HCT116 (cell line): ENCODE measurements at regions not wholly inside any gene's neighbourhood (a gene's known extent, or its start where the extent isn't known, plus 50 kb on each side); places are given as distances from the start of the nearest gene placed in this dataset.

Source experiments
- ATAC-seq: fragments of 200-7000 bp; cut with Tn5 transposase; 2 replicates; pipeline ENCODE4 v1.9.1; 2020; ENCODE audit warnings: mild to moderate bottlenecking, moderate library complexity
- BruUV-seq: library from RNA; stranded (reverse); fragments of 400-500 nt; replicated peaks from 2 replicates; lab custom pipeline; 2021; lab: Mats Ljungman, UMichigan
- CTCF ChIA-PET: fragments of 300-600 bp; sonication (Branson Sonifier 250); formaldehyde crosslinking; loops from one replicate; lab custom pipeline; 2021; ENCODE audit warnings: antibody characterized with exemption; lab: Charles Lee
- POLR2A ChIA-PET: fragments of 300-600, 350-600 bp; sonication (Branson Sonifier 250); formaldehyde crosslinking; loops from one replicate; lab custom pipeline; 2021; ENCODE audit warnings: antibody characterized with exemption; lab: Charles Lee
- RAD21 ChIA-PET, 2 experiments: fragments of 300-600 bp; sonication (Branson Sonifier 250); formaldehyde crosslinking; loops; one replicate each; lab custom pipeline; 2023; ENCODE audit warnings: low total read pairs in 2 of 2; ENCODE audit not compliant: uncharacterized antibody in 2 of 2, unreplicated experiment in 2 of 2, low non-redundant PET in 1 of 2; lab: Charles Lee
- DNase-seq: peaks from one replicate; pipeline ENCODE4 v3.0.0-alpha.2; 2010; ENCODE audit warnings: low read depth, low spot score
- H2AFZ ChIP-seq: fragments of 200-600 bp; shearing (Covaris generic), sonication (generic); 2 replicates; pipeline ENCODE4 v1.6.1; 2017; ENCODE audit warnings: low read depth, mixed run types, mixed read lengths, antibody characterized with exemption, low read length; ENCODE audit not compliant: poor library complexity, severe bottlenecking
- H3K27ac ChIP-seq: 2 replicates; pipeline ENCODE4 v1.5.1; 2012; ENCODE audit warnings: low read depth, low read length
- H3K27me3 ChIP-seq: fragments of 200-600 bp; sonication (generic); 2 replicates; pipeline ENCODE4 v1.6.1; 2016; ENCODE audit warnings: mixed run types, low read length, mixed read lengths; ENCODE audit not compliant: insufficient read depth
- H3K36me3 ChIP-seq, 2 experiments: fragments of 200-500 bp in 1 of 2; fragments of 200-600 bp in 1 of 2; sonication (Bioruptor generic) in 1 of 2; sonication (generic) in 1 of 2; 2 replicates each; pipeline versions ENCODE4 v1.5.1 to v1.6.1; 2014 to 2016; ENCODE audit warnings: low read length in 2 of 2, inconsistent platforms in 1 of 2, mixed read lengths in 1 of 2, mixed run types in 1 of 2; ENCODE audit not compliant: insufficient read depth in 2 of 2, control insufficient read depth in 1 of 2
- H3K4me1 ChIP-seq, 2 experiments: fragments of 200-600 bp in 1 of 2; sonication (generic) in 1 of 2; 2 replicates each; pipeline versions ENCODE4 v1.5.1 to v1.6.1; 2012 to 2017; ENCODE audit warnings: low read length in 2 of 2, inconsistent platforms in 1 of 2, mild to moderate bottlenecking in 1 of 2, mixed read lengths in 1 of 2, mixed run types in 1 of 2, moderate library complexity in 1 of 2; ENCODE audit not compliant: insufficient read depth in 2 of 2, control insufficient read depth in 1 of 2
- H3K4me2 ChIP-seq: fragments of 200-600 bp; sonication (generic); 2 replicates; pipeline ENCODE4 v1.6.1; 2017; ENCODE audit warnings: mixed run types, low read length, mixed read lengths
- H3K4me3 ChIP-seq, 2 experiments: fragments of 200-600 bp in 1 of 2; sonication (generic) in 1 of 2; replicated peaks in 1 of 2; 2 replicates each; pipeline ENCODE4 v1.5.1; 2011 to 2016; ENCODE audit warnings: low read length in 2 of 2, control low read depth in 1 of 2, low read depth in 1 of 2, mild to moderate bottlenecking in 1 of 2, mixed read lengths in 1 of 2, mixed run types in 1 of 2
- H3K79me2 ChIP-seq: fragments of 200-600 bp; sonication (generic); 2 replicates; pipeline ENCODE4 v1.6.1; 2017; ENCODE audit warnings: mild to moderate bottlenecking, mixed run types, low read length, moderate library complexity, mixed read lengths; ENCODE audit not compliant: insufficient read depth
- H3K9ac ChIP-seq: fragments of 200-600 bp; sonication (generic); 2 replicates; pipeline ENCODE4 v1.6.1; 2016; ENCODE audit warnings: low read length, mixed read lengths
- H3K9me2 ChIP-seq: fragments of 200-600 bp; sonication (generic), shearing (Covaris generic); 2 replicates; pipeline ENCODE4 v1.6.1; 2017; ENCODE audit warnings: mixed run types, mild to moderate bottlenecking, moderate library complexity; ENCODE audit not compliant: insufficient read depth
- H3K9me3 ChIP-seq, 2 experiments: fragments of 200-500 bp in 1 of 2; fragments of 200-600 bp in 1 of 2; sonication (Bioruptor generic) in 1 of 2; sonication (generic) in 1 of 2; 2 replicates each; pipeline ENCODE4 v1.6.1; 2014 to 2017; ENCODE audit warnings: low read length in 2 of 2, mixed read lengths in 2 of 2, inconsistent platforms in 1 of 2, low read depth in 1 of 2, mild to moderate bottlenecking in 1 of 2, mixed run types in 1 of 2, moderate library complexity in 1 of 2; ENCODE audit not compliant: control insufficient read depth in 1 of 2, insufficient read depth in 1 of 2
- H4K20me1 ChIP-seq: fragments of 200-600 bp; sonication (generic), shearing (Covaris generic); 2 replicates; pipeline ENCODE4 v1.6.1; 2017; ENCODE audit warnings: mixed run types, mild to moderate bottlenecking, moderate library complexity; ENCODE audit not compliant: insufficient read depth
- ATF3 ChIP-seq: IDR thresholded peaks from 2 replicates; pipeline ENCODE4 v1.6.1; 2012
- CBX3 ChIP-seq: IDR thresholded peaks from 2 replicates; pipeline ENCODE4 v1.6.1; 2012; ENCODE audit warnings: low read depth
- CEBPB ChIP-seq: IDR thresholded peaks from 2 replicates; pipeline ENCODE4 v1.6.1; 2012; ENCODE audit warnings: low read depth
- ELF1 ChIP-seq: IDR thresholded peaks from 2 replicates; pipeline ENCODE4 v1.6.1; 2012; ENCODE audit warnings: low read depth, borderline replicate concordance
- EZH2phosphoT487 ChIP-seq: fragments of 200-600 bp; IDR thresholded peaks from 2 replicates; pipeline ENCODE4 v1.6.1; 2018; ENCODE audit warnings: antibody characterized with exemption, borderline replicate concordance
- JUND ChIP-seq: IDR thresholded peaks from 2 replicates; pipeline ENCODE4 v1.6.1; 2012
- MAX ChIP-seq: IDR thresholded peaks from 2 replicates; pipeline ENCODE4 v1.6.1; 2012
- POLR2A ChIP-seq: IDR thresholded peaks from 2 replicates; pipeline ENCODE4 v1.7.0; 2011; ENCODE audit warnings: borderline replicate concordance; ENCODE audit not compliant: insufficient read depth, insufficient read length; ENCODE audit errors: extremely low read depth
- RAD21 ChIP-seq: IDR thresholded peaks from 2 replicates; pipeline ENCODE4 v1.6.1; 2012; ENCODE audit warnings: low read depth, mild to moderate bottlenecking
- SIN3A ChIP-seq: IDR thresholded peaks from 2 replicates; pipeline ENCODE4 v1.6.1; 2012; ENCODE audit warnings: low read depth
- SRF ChIP-seq: IDR thresholded peaks from 2 replicates; pipeline ENCODE4 v1.6.1; 2012; ENCODE audit warnings: low read depth
- ZBTB33 ChIP-seq: IDR thresholded peaks from 2 replicates; pipeline ENCODE4 v1.6.1; 2011; ENCODE audit warnings: mild to moderate bottlenecking, low read length, moderate library complexity; ENCODE audit not compliant: insufficient replicate concordance; ENCODE audit errors: extremely low read depth
- ZFX ChIP-seq: fragments of 450-650 bp; IDR thresholded peaks from 2 replicates; pipeline ENCODE4 v1.6.1; 2017
- intact Hi-C: fragments of 100-400 bp; cut with micrococcal nuclease; formaldehyde crosslinking; loops from 2 replicates; pipeline ENCODE4 v1.10.0; 2022

GRCh38 chr9:2271426-2271825 lies 256.3 kb downstream of the SMARCA2 start:
- no peak for TF ChIP-seq JUND
- TF ChIP-seq ATF3, result no peak
- no peak for TF ChIP-seq MAX
- TF ChIP-seq ZFX, result no peak
- no peak for TF ChIP-seq SRF
- TF ChIP-seq EZH2phosphoT487, result no peak
- TF ChIP-seq ZBTB33, result no peak
- TF ChIP-seq POLR2A, result no peak
- no peak for TF ChIP-seq CEBPB
- TF ChIP-seq ELF1, result no peak
- no peak for TF ChIP-seq SIN3A
- Histone ChIP-seq H3K9me2 (no peaks in the 10 kb centered on the region), H3K79me2 (no peaks in the 10 kb centered on the region), H3K4me3 (no peak overlapping the region), H3K4me2 (no peak overlapping the region), H3K27ac (no peak overlapping the region), H2AFZ (peak overlapping the region; percentile 1), H3K36me3 (no peaks in the 10 kb centered on the region), H4K20me1 (no peaks in the 10 kb centered on the region), H3K27me3 (no peaks in the 10 kb centered on the region), H3K4me1 (no peaks in the 10 kb centered on the region), H3K9ac (no peak overlapping the region), H3K9me3 (no peaks in the 10 kb centered on the region)
- DNase-seq, result peak; percentile 18
- BruUV-seq, result no TSS peak
- peak; percentile 75 for ATAC-seq
- ChIA-PET POLR2A (no interaction called here), CTCF (no interaction called here), RAD21 (no interaction called here)
- intact Hi-C loops, result no loop called here

- Histone ChIP-seq H2AFZ (no peak overlapping the region), H3K9ac (no peak overlapping the region), H3K36me3 (no peaks in the 10 kb centered on the region), H4K20me1 (no peaks in the 10 kb centered on the region), H3K4me3 (no peak overlapping the region), H3K79me2 (no peaks in the 10 kb centered on the region), H3K27me3 (no peaks in the 10 kb centered on the region), H3K9me2 (no peaks in the 10 kb centered on the region), H3K9me3 (no peaks in the 10 kb centered on the region), H3K27ac (no peak overlapping the region), H3K4me2 (no peak overlapping the region), H3K4me1 (no peaks in the 10 kb centered on the region)
- intact Hi-C loops, result no loop called here
- TF ChIP-seq RAD21, result no peak
- no peak for TF ChIP-seq CBX3
- POLR2A ChIA-PET, result no interaction called here
- ATAC-seq, result no peak
- CTCF ChIA-PET, result no interaction called here
- RAD21 ChIA-PET, result no interaction called here
- BruUV-seq, result no TSS peak
- no peak for DNase-seq
Measured at GRCh38 chr9:2274762-2275161, 259.6 kb downstream of the SMARCA2 start.
